EH (cell line): ENCODE measurements at regions not wholly inside any gene's neighbourhood (a gene's known extent, or its start where the extent isn't known, plus 50 kb on each side); places are given as distances from the start of the nearest gene placed in this dataset.

Source experiments
- DNase-seq: peaks from one replicate; pipeline ENCODE4 v3.0.0-alpha.2; 2015; ENCODE audit warnings: low read depth

- peak; percentile 71 for DNase-seq
Measured at GRCh38 chr3:107068980-107069379, 308.3 kb upstream of the CCDC54 start.

DNA sequence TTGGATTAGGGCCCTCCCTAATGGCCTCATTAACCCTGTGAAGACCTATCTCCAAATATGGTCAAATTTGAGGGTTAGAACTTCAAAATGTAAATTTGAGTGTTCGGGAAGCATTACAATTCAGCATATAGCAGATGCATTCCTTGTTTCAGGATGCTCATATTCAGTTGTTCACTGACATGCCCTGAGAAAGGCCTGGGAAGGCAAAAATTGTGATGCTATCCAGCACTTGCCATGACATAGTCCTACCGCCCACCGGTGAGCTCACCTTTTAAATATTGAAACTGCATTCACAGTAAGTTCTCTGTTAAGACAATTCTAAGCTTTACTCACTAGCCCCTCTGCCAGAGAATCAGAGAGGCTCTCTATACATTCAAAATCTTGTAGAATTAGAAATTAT, 300.3 kb upstream of the CCDC54 start:
- DNase-seq, result no peak

DNA sequence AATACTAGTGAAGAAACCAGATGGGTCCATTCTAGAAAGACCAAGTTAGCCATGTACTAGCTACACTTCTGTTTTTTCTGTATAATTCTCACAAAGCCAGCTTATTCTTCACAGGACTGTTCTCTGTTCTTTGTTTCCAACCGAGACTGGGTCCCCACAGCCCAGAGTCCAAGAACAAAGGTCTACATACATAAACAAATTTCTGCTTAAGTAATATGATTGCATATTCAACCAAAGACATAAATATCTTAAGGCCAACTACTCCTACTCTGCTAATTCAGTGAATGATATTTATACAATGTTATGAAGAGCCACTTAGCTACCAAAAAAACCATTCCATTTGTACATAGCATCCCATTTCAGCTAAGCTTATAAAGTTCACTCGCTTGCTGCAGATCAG, 299.8 kb upstream of the CCDC54 start:
- DNase-seq, result no peak

DNA sequence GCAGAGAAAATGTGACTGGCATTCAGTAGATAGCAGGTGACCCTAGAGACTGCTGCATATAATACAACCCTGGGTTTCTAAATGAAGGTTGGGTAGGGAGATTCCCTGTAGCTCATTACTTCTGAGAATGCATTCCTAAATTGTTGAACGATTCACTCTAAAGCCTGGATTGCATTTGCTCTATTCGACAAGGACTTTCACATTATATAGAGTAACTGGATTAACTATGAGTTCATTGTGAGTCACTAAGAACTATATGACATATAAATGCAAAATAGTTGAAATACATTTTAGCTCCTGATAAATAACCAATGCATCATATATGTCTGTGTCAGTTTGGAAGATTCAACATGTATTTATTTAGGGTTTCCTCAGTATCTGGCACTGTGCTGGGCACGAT, 294.7 kb upstream of the CCDC54 start:
- DNase-seq, result peak; percentile 16

GRCh38 chr3:107085261-107085660, 292.0 kb upstream of the CCDC54 start:
- DNase-seq, result peak; percentile 52

DNA sequence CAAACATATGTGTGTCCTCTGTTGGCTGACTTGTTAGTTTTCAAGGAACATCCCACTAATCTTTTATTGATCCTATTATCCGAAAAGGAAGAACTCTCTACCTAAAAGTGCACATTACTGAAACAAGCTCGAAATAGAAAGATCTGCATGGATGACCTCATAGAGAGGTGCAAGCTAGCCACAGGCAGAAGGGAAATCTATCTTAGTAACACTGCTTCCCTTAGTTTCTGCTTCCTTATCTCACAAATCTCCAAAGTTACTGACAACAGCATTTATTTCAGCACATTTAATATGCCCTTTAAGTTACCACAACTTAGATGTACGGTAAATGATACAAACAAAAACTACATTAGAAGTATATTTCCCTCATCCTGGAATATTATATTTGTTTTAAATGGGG, 285.1 kb upstream of the CCDC54 start:
- no peak for DNase-seq

GRCh38 chr3:107098864-107099263, 278.4 kb upstream of the CCDC54 start:
- no peak for DNase-seq

DNA sequence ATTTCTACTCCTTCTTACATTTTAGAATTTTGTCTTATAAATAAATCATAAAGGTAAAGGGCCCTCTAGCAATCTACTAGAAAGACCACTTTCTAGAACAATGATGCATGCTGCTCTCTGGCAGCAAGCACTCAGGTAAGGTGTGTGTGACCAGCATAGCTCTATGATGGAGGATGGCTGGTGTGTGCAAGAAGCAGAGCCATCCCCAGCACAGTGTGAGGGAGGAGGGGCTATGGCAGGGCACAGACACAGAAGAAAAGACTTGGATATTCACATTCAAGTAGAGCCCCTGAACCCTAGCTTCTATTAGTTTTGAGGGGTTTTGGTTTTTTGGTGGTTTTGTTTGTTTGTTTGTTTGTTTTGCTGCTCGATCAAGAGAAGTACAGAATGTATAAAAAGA, 277.1 kb upstream of the CCDC54 start:
- DNase-seq, result no peak

- DNase-seq, result no peak
Measured at GRCh38 chr3:107100573-107100972, 276.7 kb upstream of the CCDC54 start.

- no peak for DNase-seq
Measured at GRCh38 chr3:107103786-107104185, 273.5 kb upstream of the CCDC54 start.

GRCh38 chr3:107106316-107106715, 270.9 kb upstream of the CCDC54 start:
- DNase-seq, result peak; percentile 46

DNA sequence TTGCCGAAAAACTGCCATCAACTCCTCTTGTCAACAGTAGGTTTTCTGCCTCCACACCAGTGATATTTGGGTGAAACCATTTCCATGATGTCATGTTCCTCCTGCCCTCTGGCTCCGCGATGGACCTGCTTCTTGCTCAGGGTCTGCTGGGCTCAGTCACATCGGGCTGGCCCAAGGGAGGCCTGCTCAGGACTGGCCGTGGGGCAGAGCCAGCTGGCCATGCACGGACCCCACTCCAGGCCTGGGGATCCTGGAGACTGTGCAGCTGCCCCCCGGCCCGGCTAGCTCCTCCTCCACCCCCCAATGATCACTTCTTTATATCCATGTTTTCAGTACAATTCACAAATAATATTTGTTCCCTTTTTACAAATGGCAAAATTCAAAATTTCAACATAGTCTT, 270.3 kb upstream of the CCDC54 start:
- DNase-seq, result no peak

DNA sequence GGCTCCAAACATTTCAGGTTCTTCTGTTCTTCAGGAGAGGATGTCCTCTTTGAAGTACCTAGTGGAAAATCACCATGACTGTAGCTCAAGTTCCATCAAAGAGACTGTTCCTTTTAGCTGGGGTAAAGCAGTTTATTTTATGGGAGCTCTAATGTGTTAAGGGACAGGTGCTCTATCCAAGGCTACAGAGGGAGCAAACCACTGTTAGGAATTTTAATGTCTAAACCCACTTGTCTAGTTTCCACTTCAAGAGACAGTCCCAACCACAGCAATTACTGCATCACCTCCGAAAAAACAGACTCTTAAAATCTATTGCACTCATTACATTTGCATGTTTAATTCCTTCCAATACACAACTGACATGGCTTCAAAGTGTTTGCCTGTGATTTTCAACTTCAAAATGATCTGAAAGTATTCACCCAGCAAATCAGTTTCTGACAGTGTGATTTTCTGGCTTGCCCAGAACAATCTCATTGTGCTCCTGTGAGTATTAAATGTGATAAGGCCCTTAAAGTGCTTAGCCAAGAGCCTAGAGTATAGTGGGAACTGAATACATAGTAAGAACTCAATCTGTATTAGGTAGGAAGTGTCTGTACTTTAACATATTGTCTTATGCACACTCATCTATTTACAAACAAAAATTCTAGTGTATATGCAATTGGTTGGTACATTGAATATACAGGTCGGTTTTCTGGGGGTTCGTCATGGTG, 266.5 kb upstream of the CCDC54 start:
- no peak for DNase-seq

- DNase-seq, result no peak
Measured at GRCh38 chr3:107111872-107112271, 265.4 kb upstream of the CCDC54 start.

DNA sequence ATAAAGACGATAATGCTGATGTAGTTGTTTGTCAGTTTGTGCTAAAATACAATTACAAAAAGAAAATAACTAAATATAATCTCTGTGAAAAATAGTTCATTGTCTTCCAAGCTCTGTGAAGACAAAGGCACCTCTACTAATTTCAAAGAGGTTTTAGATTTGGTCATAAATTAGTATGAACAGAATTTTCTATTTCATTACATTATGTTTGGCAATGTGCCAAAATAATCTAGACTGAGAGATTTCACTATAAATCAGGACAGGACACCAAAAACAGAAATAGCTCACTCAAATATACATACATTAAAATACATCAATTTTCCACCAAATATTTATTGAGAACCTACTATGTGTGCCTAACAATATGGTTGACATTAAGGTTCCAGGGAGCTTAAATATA, 264.9 kb upstream of the CCDC54 start:
- DNase-seq, result no peak

DNA sequence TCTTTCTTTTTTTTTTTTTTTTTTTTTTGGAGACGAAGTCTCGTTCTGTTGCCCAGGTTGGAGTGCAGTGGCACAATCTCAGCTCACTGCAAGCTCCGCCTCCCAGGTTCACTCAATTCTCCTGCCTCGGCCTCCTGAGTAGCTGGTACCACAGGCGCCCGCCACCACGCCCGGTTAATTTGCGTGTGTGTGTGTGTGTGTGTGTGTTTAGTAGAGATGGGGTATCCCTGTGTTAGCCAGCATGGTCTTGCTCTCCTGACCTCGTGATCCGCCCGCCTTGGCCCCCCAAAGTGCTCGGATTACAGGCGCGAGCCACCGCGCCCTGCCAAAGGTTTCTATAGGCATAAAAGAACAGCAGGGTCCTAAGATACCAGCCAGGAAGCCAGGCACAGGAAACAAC, 261.0 kb upstream of the CCDC54 start:
- no peak for DNase-seq

GRCh38 chr3:107117156-107117555, 260.1 kb upstream of the CCDC54 start:
- DNase-seq, result no peak

DNA sequence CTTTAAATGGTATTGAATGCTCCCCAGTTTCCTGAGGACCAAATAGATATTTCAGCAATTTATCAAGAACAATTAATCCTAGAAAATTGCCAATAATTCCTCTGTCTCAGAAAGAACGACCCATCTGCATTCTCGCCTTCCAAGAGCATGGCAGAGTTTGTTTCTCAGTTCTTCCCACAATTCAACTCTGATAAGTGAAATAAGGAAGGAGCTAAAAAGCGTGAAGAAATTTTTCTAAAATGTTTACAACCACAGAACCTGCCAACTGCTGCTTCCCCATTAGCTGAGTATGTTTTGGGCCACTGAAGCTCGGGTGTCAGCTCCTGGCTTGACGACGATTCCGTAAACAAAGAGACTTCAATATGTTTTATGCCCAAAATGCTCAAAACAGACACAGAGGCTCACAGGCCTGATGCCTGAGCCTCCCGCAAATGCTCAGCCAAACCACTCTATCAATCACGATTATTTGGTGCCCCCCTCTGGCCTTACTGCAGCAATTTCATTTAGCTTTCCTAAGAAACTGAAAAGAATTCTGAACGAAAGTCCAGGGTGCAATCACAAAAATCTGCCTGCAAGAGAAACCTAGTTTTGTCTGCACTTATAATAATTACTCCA, 259.2 kb upstream of the CCDC54 start:
- DNase-seq, result peak; percentile 75

- DNase-seq, result peak; percentile 74
Measured at GRCh38 chr3:107124885-107125284, 252.4 kb upstream of the CCDC54 start.

DNA sequence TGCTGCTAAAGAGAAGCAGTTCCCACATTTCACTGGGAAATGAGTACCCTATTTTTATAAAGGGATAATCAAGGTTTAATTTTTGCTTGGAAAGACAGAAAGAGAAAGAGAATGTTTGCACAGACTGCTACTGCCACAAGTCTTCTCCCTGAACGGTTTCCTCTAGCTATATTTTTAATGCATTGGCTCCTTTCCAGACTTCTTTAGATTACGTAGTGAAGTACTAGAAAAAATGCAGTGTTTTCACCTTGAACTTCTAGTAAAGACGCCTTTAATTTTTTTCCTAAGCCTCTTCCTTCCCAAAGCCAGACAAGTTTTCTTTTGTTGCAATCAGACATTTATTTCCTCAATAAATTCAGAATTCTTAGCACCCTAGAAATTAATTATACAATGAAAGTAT, 248.3 kb upstream of the CCDC54 start:
- no peak for DNase-seq

- DNase-seq, result no peak
Measured at GRCh38 chr3:107130089-107130700, 247.0 kb upstream of the CCDC54 start.

DNA sequence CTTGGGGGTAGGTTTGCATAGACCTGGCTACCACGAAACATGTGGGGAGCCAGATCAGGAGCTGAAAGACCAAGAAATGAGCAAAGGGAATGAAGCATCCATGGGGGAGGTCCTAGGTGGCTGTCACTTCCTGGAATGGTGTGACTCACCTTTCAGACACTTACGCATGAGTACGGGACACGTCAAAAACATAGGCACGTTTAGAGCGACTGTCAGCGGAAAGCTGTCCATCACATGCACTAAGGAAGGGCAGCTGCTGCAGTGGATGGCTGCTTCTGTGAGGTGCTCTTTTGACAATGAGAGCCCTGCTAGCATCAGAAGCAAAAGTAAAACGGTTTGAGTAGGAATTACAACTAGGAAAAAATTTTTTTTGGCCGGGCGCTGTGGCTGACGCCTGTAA, 244.6 kb upstream of the CCDC54 start:
- no peak for DNase-seq

DNA sequence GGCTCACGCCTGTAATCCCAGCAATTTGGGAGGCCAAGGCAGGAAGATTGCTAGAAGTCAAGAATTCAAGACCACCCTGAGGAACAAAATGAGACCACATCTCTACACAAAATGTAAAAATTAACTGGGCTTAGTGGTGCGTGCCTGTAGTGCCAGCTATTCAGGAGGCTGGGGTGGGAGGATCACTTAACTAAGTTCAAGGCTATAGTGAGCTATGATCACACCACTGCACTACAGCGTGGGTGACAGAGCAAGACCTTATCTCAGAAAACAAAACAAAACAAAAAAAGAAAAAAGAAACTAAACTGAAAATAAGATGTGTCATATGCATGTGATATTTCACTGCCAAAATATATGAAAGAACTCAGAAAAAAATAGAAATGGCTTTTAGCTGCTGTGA, 243.3 kb upstream of the CCDC54 start:
- DNase-seq, result no peak

GRCh38 chr3:107142171-107142570, 235.1 kb upstream of the CCDC54 start:
- DNase-seq, result no peak
